HG02759 (cell line): ENCODE measurements at regions not wholly inside any gene's neighbourhood (a gene's known extent, or its start where the extent isn't known, plus 50 kb on each side); places are given as distances from the start of the nearest gene placed in this dataset.

Experiments
- ATAC-seq: cut with Tn5 transposase; IDR thresholded peaks from one replicate; pipeline ENCODE4 v1.9.1; 2021; ENCODE audit warnings: mild to moderate bottlenecking, moderate library complexity; ENCODE audit not compliant: unreplicated experiment

GRCh38 chr6:139871165-139871710 lies 496.8 kb upstream of the CITED2 start:
- ATAC-seq: no peak

GRCh38 chr6:139868576-139868975 lies 494.1 kb upstream of the CITED2 start:
- no peak for ATAC-seq

GRCh38 chr6:139863964-139864363 lies 489.5 kb upstream of the CITED2 start:
- no peak for ATAC-seq

- no peak for ATAC-seq
These were observed 488.9 kb upstream of the CITED2 start for GRCh38 chr6:139863346-139863745.

- ATAC-seq: no peak
These were observed 487.9 kb upstream of the CITED2 start for GRCh38 chr6:139862311-139862710.

- no peak for ATAC-seq
These were observed 485.8 kb upstream of the CITED2 start for GRCh38 chr6:139860203-139860602.

- no peak for ATAC-seq
These were observed 484.0 kb upstream of the CITED2 start for GRCh38 chr6:139858429-139858828.

- no peak for ATAC-seq
These were observed 482.7 kb upstream of the CITED2 start for GRCh38 chr6:139857143-139857542.

- ATAC-seq: no peak
These were observed 482.1 kb upstream of the CITED2 start for GRCh38 chr6:139856562-139856961.

GRCh38 chr6:139855671-139856311 lies 481.3 kb upstream of the CITED2 start:
- no peak for ATAC-seq

GRCh38 chr6:139853302-139853992 lies 479.0 kb upstream of the CITED2 start:
- ATAC-seq: no peak

GRCh38 chr6:139852488-139853140 lies 478.2 kb upstream of the CITED2 start:
- ATAC-seq: no peak

- no peak for ATAC-seq
These were observed 477.6 kb upstream of the CITED2 start for GRCh38 chr6:139852067-139852466.

GRCh38 chr6:139851206-139851605 lies 476.8 kb upstream of the CITED2 start:
- no peak for ATAC-seq

GRCh38 chr6:139850512-139850911 lies 476.1 kb upstream of the CITED2 start:
- no peak for ATAC-seq

- ATAC-seq: no peak
These were observed 473.0 kb upstream of the CITED2 start for GRCh38 chr6:139847457-139847813.

- ATAC-seq: no peak
These were observed 472.3 kb upstream of the CITED2 start for GRCh38 chr6:139846538-139847456.

GRCh38 chr6:139844907-139845306 lies 470.5 kb upstream of the CITED2 start:
- no peak for ATAC-seq

- ATAC-seq: peak; percentile 89
These were observed 467.4 kb upstream of the CITED2 start for GRCh38 chr6:139841794-139842215.

GRCh38 chr6:139839506-139840156 lies 465.2 kb upstream of the CITED2 start:
- no peak for ATAC-seq
